Nephron progenitor cell (in vitro differentiated cells): ENCODE measurements at regions not wholly inside any gene's neighbourhood (a gene's known extent, or its start where the extent isn't known, plus 50 kb on each side); places are given as distances from the start of the nearest gene placed in this dataset.

Experiments used
- DNase-seq: peaks from one replicate; pipeline ENCODE4 v3.0.0; 2021
- H3K27ac Mint-ChIP-seq: 2 replicates; pipeline ENCODE4 v1.8.0; 2021; ENCODE audit warnings: mild to moderate bottlenecking, moderate library complexity, mixed read lengths
- H3K27me3 Mint-ChIP-seq: 2 replicates; pipeline ENCODE4 v1.8.0; 2021; ENCODE audit warnings: mild to moderate bottlenecking, low read depth, mixed read lengths; ENCODE audit not compliant: poor library complexity
- H3K36me3 Mint-ChIP-seq: 2 replicates; pipeline ENCODE4 v1.8.0; 2021; ENCODE audit warnings: low read depth, mixed read lengths
- H3K4me1 Mint-ChIP-seq: 2 replicates; pipeline ENCODE4 v1.8.0; 2021; ENCODE audit warnings: mixed read lengths
- H3K4me3 Mint-ChIP-seq: 2 replicates; pipeline ENCODE4 v1.8.0; 2021; ENCODE audit warnings: mild to moderate bottlenecking, moderate library complexity, mixed read lengths
- H3K9me3 Mint-ChIP-seq: 2 replicates; pipeline ENCODE4 v1.8.0; 2021; ENCODE audit warnings: mild to moderate bottlenecking, moderate library complexity, mixed read lengths
- TF ChIP-seq, protein P1 (sequence below): fragments of 200-600 bp; sonication (generic); IDR thresholded peaks from 2 replicates; pipeline ENCODE4 v1.5.0; 2021; ENCODE audit warnings: antibody characterized with exemption

- Mint-ChIP-seq H3K27ac (no peak overlapping the region), H3K4me1 (peaks cover 5% of the 10 kb centered on the region), H3K4me3 (no peak overlapping the region), H3K36me3 (no peaks in the 10 kb centered on the region), H3K27me3 (peaks cover 3% of the 10 kb centered on the region), H3K9me3 (peaks cover 6% of the 10 kb centered on the region)
- TF ChIP-seq, protein P1, sequence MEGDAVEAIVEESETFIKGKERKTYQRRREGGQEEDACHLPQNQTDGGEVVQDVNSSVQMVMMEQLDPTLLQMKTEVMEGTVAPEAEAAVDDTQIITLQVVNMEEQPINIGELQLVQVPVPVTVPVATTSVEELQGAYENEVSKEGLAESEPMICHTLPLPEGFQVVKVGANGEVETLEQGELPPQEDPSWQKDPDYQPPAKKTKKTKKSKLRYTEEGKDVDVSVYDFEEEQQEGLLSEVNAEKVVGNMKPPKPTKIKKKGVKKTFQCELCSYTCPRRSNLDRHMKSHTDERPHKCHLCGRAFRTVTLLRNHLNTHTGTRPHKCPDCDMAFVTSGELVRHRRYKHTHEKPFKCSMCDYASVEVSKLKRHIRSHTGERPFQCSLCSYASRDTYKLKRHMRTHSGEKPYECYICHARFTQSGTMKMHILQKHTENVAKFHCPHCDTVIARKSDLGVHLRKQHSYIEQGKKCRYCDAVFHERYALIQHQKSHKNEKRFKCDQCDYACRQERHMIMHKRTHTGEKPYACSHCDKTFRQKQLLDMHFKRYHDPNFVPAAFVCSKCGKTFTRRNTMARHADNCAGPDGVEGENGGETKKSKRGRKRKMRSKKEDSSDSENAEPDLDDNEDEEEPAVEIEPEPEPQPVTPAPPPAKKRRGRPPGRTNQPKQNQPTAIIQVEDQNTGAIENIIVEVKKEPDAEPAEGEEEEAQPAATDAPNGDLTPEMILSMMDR: no peak
- DNase-seq: no peak
Observed at GRCh38 chr4:181711387-181711786, 531.8 kb upstream of the TENM3 start.

- no peak overlapping the region for H3K27ac Mint-ChIP-seq
- DNase-seq: no peak
- TF ChIP-seq, protein P1: no peak
- H3K36me3 Mint-ChIP-seq: no peaks in the 10 kb centered on the region
- peaks cover 23% of the 10 kb centered on the region for H3K9me3 Mint-ChIP-seq
- no peak overlapping the region for H3K4me3 Mint-ChIP-seq
- H3K4me1 Mint-ChIP-seq: peaks cover 14% of the 10 kb centered on the region
- no peaks in the 10 kb centered on the region for H3K27me3 Mint-ChIP-seq
Observed at GRCh38 chr4:181728305-181728966, 514.8 kb upstream of the TENM3 start.

- Mint-ChIP-seq H3K9me3 (no peaks in the 10 kb centered on the region), H3K4me1 (peaks cover 14% of the 10 kb centered on the region), H3K4me3 (no peak overlapping the region), H3K27ac (no peak overlapping the region), H3K27me3 (no peaks in the 10 kb centered on the region), H3K36me3 (no peaks in the 10 kb centered on the region)
- DNase-seq: no peak
- TF ChIP-seq, protein P1: no peak
Observed at GRCh38 chr4:181731900-181732299, 511.3 kb upstream of the TENM3 start.

- H3K36me3 Mint-ChIP-seq: no peaks in the 10 kb centered on the region
- DNase-seq: no peak
- H3K27ac Mint-ChIP-seq: no peak overlapping the region
- TF ChIP-seq, protein P1: no peak
- H3K27me3 Mint-ChIP-seq: no peaks in the 10 kb centered on the region
- no peaks in the 10 kb centered on the region for H3K4me1 Mint-ChIP-seq
- H3K4me3 Mint-ChIP-seq: no peak overlapping the region
- H3K9me3 Mint-ChIP-seq: no peaks in the 10 kb centered on the region
Observed at GRCh38 chr4:181737744-181738143, 505.5 kb upstream of the TENM3 start.

GRCh38 chr4:181739031-181739430 is 504.2 kb upstream of the TENM3 start:
- no peaks in the 10 kb centered on the region for H3K4me1 Mint-ChIP-seq
- H3K36me3 Mint-ChIP-seq: no peaks in the 10 kb centered on the region
- TF ChIP-seq, protein P1: no peak
- H3K27ac Mint-ChIP-seq: no peak overlapping the region
- peaks cover 4% of the 10 kb centered on the region for H3K9me3 Mint-ChIP-seq
- H3K4me3 Mint-ChIP-seq: no peak overlapping the region
- H3K27me3 Mint-ChIP-seq: no peaks in the 10 kb centered on the region
- no peak for DNase-seq

- Mint-ChIP-seq H3K27ac (no peak overlapping the region), H3K4me1 (no peaks in the 10 kb centered on the region), H3K9me3 (peaks cover 4% of the 10 kb centered on the region), H3K4me3 (no peak overlapping the region), H3K27me3 (no peaks in the 10 kb centered on the region), H3K36me3 (no peaks in the 10 kb centered on the region)
- DNase-seq: no peak
- TF ChIP-seq, protein P1: no peak
Observed at GRCh38 chr4:181741513-181741912, 501.7 kb upstream of the TENM3 start.
